ENCODE measurements at regions not wholly inside any gene's neighbourhood (a gene's known extent, or its start where the extent isn't known, plus 50 kb on each side); places are given as distances from the start of the nearest gene placed in this dataset.

DNA sequence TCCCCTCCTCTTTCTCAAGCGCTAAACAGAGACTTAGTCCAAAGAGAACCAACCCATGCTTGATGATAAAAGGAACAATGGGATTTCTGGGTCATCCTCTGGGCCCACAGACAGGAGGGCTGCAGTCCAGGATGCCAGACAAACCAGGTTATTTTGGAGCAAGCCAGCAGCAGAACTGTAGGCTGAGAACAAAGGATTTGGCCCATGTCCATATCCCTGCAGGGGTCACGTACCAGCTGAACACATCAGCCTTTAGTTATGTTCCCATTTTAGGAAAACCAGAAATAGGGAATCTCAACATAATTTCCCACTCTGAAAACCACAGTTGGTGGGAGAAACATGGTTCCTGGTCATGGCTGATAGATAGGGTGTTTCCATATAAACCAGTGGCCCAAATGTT is 533.6 kb upstream of the CADM1 start:
- TF ChIP-seq FOXM1 (IDR thresholded peaks at IDR 0.05; ENCODE audit: borderline replicate concordance, low read depth) (no peak), EP300 (IDR thresholded peaks at IDR 0.05; ENCODE audit: borderline replicate concordance) (no peak), TAF1 (IDR thresholded peaks at IDR 0.05; ENCODE audit: low read depth) (no peak), TEAD4 (IDR thresholded peaks at IDR 0.05) (no peak), RAD21 (IDR thresholded peaks at IDR 0.05; ENCODE audit: low read depth) (no peak), EGR1 (IDR thresholded peaks at IDR 0.05) (no peak), CREB1 (IDR thresholded peaks at IDR 0.05; ENCODE audit: low read depth) (no peak), NFIC (IDR thresholded peaks at IDR 0.05) (no peak), YY1 (IDR thresholded peaks at IDR 0.05; ENCODE audit: low read depth) (no peak), CEBPB (IDR thresholded peaks at IDR 0.05) (no peak), ZBTB7A (IDR thresholded peaks at IDR 0.05; ENCODE audit: low read depth) (no peak), TCF12 (IDR thresholded peaks at IDR 0.05; ENCODE audit: low read depth) (no peak)
- TF ChIP-seq, protein P1, sequence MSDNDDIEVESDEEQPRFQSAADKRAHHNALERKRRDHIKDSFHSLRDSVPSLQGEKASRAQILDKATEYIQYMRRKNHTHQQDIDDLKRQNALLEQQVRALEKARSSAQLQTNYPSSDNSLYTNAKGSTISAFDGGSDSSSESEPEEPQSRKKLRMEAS (IDR thresholded peaks at IDR 0.05), result no peak
- TF ChIP-seq, protein P2, sequence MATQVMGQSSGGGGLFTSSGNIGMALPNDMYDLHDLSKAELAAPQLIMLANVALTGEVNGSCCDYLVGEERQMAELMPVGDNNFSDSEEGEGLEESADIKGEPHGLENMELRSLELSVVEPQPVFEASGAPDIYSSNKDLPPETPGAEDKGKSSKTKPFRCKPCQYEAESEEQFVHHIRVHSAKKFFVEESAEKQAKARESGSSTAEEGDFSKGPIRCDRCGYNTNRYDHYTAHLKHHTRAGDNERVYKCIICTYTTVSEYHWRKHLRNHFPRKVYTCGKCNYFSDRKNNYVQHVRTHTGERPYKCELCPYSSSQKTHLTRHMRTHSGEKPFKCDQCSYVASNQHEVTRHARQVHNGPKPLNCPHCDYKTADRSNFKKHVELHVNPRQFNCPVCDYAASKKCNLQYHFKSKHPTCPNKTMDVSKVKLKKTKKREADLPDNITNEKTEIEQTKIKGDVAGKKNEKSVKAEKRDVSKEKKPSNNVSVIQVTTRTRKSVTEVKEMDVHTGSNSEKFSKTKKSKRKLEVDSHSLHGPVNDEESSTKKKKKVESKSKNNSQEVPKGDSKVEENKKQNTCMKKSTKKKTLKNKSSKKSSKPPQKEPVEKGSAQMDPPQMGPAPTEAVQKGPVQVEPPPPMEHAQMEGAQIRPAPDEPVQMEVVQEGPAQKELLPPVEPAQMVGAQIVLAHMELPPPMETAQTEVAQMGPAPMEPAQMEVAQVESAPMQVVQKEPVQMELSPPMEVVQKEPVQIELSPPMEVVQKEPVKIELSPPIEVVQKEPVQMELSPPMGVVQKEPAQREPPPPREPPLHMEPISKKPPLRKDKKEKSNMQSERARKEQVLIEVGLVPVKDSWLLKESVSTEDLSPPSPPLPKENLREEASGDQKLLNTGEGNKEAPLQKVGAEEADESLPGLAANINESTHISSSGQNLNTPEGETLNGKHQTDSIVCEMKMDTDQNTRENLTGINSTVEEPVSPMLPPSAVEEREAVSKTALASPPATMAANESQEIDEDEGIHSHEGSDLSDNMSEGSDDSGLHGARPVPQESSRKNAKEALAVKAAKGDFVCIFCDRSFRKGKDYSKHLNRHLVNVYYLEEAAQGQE (IDR thresholded peaks at IDR 0.05; ENCODE audit: low read depth), result no peak

Measured in Ishikawa (cell line).